ENCODE measurements at regions not wholly inside any gene's neighbourhood (a gene's known extent, or its start where the extent isn't known, plus 50 kb on each side); places are given as distances from the start of the nearest gene placed in this dataset.
A peak's percentile ranks its signal among the peaks of the same experiment; 100 is the strongest.

DNA sequence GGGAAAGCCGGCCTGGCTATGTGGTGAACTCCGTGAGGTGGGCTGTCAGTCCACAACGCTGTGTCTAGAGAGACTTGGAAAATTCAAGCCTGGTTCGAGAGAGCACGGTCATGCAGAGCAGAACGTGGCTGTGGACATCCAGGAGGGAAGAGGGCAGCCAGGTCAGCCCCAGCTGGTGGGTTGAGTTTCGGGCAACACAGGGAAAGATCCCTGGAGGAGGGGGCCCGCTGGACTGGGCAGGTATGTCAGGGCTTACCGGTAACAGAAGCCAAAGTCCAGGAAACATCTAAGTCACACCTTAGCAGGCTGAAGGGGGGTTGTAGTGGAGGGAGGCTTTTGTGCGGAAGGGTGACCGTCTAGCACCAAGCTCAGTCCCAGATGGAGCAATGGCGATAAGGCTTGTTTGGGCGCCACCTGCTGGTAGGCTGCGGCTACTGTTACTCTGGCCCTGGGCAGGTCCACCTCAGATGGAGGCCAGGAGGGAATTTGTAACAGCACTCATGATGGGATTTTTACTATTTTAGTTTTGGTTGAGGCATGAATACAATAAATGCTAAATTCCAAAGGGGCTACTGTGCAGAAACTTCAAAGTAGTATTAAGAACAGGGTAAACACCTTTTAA lies 143.3 kb upstream of the ZNF644 start:
- TF ChIP-seq, protein P1, sequence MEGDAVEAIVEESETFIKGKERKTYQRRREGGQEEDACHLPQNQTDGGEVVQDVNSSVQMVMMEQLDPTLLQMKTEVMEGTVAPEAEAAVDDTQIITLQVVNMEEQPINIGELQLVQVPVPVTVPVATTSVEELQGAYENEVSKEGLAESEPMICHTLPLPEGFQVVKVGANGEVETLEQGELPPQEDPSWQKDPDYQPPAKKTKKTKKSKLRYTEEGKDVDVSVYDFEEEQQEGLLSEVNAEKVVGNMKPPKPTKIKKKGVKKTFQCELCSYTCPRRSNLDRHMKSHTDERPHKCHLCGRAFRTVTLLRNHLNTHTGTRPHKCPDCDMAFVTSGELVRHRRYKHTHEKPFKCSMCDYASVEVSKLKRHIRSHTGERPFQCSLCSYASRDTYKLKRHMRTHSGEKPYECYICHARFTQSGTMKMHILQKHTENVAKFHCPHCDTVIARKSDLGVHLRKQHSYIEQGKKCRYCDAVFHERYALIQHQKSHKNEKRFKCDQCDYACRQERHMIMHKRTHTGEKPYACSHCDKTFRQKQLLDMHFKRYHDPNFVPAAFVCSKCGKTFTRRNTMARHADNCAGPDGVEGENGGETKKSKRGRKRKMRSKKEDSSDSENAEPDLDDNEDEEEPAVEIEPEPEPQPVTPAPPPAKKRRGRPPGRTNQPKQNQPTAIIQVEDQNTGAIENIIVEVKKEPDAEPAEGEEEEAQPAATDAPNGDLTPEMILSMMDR (conservative IDR thresholded peaks at IDR 0.05): peak; percentile 90
- peak overlapping the region; percentile 99; the same call in 1 of the 2 replicates for H3K27ac ChIP-seq

DNA sequence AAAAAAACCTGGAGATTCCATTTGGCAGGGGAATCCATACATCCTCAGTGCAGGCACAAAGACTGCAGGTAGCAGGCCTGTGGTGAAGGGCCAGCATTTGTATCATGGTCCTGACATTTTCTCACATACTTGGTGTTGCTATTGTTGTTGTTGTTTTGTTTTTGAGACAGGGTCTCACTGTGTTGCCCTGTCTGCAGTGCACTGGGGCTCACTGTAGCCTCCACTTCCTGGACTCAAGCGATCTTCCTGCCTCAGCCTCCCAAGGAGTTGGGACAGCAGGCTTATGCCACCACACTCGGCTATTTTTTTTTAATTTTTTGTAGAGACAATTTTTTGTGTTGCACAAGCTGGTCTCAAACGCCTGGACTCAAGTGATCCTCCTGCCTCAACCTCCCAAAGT lies 140.8 kb upstream of the ZNF644 start:
- H3K27ac ChIP-seq: peak overlapping the region; percentile 99
- TF ChIP-seq, protein P1 (conservative IDR thresholded peaks at IDR 0.05): no peak

DNA sequence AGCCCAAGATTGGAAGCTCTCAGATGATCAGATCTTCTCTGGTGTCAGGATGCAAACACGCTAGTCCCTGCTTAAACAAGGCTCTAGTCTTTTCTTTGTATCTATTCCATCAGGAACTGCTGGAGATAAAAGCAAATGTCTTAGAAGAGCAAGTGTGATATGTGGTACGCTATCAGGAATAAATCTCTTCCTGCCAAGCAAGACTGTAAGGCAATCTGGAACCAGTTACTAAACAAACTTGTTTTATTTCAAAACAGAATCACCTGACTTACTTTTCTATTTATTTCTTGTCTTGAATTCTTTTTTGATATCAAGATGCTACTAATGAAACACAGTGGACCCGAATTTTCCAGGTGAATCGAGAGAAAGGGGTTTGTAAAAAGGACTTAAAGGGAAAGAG lies 139.9 kb upstream of the ZNF644 start:
- TF ChIP-seq, protein P1 (conservative IDR thresholded peaks at IDR 0.05): no peak
- peak overlapping the region; percentile 99 for H3K27ac ChIP-seq

DNA sequence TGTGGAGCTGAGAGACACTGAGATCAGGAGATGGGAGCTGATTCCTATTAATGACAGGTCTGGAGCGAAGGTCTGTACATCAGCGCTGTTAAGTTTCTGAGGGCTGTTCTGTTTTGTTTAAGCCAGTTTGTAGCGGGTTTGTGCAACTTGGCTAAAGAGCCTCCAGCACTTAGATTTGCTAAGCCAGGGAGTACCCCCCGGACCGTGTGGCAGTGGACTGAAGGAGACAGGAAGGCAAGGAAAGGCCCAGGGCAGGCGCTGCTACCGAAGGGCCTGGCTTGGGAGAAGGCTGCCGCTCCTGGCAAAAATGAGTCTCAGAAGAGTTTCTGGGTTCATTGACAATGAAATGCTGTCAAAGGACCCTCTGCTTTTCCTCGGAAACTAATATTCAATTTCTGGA lies 139.3 kb upstream of the ZNF644 start:
- peak overlapping the region; percentile 99 for H3K27ac ChIP-seq
- TF ChIP-seq, protein P1 (conservative IDR thresholded peaks at IDR 0.05): no peak

DNA sequence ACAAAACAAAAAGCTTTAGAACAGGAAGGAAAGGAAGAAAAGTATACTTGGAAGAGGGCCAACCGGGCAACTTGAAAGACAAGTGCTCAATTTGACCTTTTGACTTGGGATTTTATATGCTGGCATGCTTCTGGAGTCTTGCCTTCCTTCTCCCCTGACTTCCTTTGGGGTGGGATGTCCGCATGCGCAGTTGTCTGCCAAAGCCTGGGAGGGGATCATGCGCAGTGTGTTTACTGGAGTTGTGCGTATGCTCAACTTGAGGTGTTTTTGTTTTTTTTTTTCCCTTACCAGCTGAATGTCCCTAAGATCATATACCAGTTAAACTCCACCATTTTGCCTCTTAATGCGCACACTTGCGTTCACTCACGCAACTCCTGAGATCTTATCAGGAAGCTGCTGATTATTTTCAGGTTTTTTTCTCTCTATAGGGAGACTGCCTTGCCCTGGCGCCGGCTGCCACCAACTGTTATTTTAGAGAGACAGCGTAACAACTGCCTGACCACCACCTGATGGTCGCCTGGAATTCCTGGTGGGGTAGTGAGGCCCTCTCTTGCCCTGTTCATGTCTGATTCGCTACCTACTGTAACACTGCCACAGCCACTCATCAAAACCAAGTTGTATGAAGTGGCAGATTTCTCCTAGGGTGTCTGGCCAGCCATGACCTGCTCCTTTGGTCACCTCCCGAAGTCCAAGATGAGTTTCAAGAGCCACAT lies 138.7 kb upstream of the ZNF644 start:
- H3K27ac ChIP-seq: peak overlapping the region; percentile 99
- TF ChIP-seq, protein P1 (conservative IDR thresholded peaks at IDR 0.05): no peak

DNA sequence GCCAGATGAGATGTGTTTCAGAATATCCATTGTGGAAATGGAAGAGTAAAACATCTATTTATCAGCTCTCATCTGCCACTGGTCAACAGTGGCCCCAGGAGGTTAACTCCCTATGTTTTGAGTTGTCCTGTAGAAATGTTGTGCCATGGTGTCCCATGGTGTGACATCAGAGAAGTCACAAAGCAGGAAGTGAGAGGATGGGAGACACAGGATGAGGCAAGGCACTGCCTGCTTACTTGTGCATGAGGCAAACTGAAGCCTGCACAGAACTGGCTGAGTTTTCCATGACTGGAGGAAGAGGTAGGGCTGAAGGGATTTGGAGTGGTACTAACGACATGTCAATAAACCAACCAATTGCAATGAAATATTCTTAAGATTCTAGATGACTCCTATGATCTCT lies 131.5 kb upstream of the ZNF644 start:
- H3K27ac ChIP-seq: no peak overlapping the region
- TF ChIP-seq, protein P1 (conservative IDR thresholded peaks at IDR 0.05): no peak

DNA sequence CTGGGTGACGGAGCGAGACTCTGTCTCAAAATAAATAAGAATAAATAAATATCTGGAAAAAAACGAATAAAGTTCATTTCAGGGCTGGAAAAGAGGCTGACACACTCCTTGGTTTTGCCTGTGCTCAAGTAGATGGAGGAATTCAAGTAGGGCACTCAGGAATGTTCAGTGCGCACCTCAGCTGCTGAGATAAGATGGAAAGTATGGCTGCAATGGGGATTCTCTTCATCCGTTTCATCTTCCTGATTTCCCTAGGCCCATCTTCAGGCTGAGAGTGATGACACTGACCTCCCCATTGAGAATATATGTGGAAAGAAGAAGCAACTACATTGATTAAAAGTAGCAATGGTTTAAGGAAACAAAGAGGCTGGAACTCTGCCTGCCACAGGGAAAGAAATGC lies 130.5 kb upstream of the ZNF644 start:
- TF ChIP-seq, protein P1 (conservative IDR thresholded peaks at IDR 0.05): no peak
- H3K27ac ChIP-seq: no peak overlapping the region

All from VCaP (cell line).